IgD-negative memory B cell (primary cell): ENCODE measurements at regions not wholly inside any gene's neighbourhood (a gene's known extent, or its start where the extent isn't known, plus 50 kb on each side); places are given as distances from the start of the nearest gene placed in this dataset.
A peak's percentile ranks its signal among the peaks of the same experiment; 100 is the strongest.

ENCODE experiments used
- H3K27ac Mint-ChIP-seq, 3 donors: one replicate each; pipeline ENCODE4 v1.8.0; 2020 to 2022; ENCODE audit warnings: mild to moderate bottlenecking in 3 of 3, mixed read lengths in 3 of 3, moderate library complexity in 1 of 3
- H3K27me3 Mint-ChIP-seq: one replicate; pipeline ENCODE4 v1.8.0; 2021; ENCODE audit warnings: mixed read lengths
- H3K36me3 Mint-ChIP-seq: one replicate; pipeline ENCODE4 v1.8.0; 2020; ENCODE audit warnings: mild to moderate bottlenecking, mixed read lengths
- H3K4me1 Mint-ChIP-seq, 3 donors: one replicate each; pipeline ENCODE4 v1.8.0; 2020 to 2022; ENCODE audit warnings: mixed read lengths in 3 of 3, mild to moderate bottlenecking in 1 of 3
- H3K4me3 Mint-ChIP-seq, 4 donors: one replicate each; pipeline ENCODE4 v1.8.0; 2020 to 2022; ENCODE audit warnings: mild to moderate bottlenecking in 4 of 4, mixed read lengths in 4 of 4, moderate library complexity in 3 of 4
- H3K9me3 Mint-ChIP-seq, 3 donors: one replicate each; pipeline ENCODE4 v1.8.0; 2020 to 2021; ENCODE audit warnings: mixed read lengths in 3 of 3, mild to moderate bottlenecking in 1 of 3

- H3K27me3 Mint-ChIP-seq, result no peaks in the 10 kb centered on the region
These were observed 373.2 kb upstream of the ID4 start for GRCh38 chr6:19463925-19464324.

DNA sequence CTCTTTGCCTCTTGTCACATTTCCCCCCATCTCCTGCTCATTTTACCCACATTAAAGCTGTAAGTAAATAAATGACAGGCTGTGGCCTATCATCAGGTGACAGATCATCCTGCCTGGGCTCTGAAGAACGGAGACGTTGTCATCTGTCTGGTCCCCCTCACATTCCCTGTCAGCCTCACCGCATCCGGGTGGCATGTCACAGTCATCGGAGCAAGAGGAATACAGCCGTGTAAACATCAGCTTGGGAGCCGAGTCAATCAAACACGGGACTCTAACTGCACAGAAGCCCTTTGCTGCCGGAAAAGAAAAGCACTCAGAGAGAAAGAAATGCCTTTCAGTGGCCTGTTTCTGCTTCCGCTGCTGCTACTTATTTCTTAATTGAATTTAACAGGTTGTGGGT lies 371.9 kb upstream of the ID4 start:
- H3K9me3 Mint-ChIP-seq, result peaks cover 0 to 2% (median 1%) of the 10 kb centered on the region in 3 donors
- H3K36me3 Mint-ChIP-seq, result no peaks in the 10 kb centered on the region
- H3K4me3 Mint-ChIP-seq, result no peak overlapping the region
- no peaks in the 10 kb centered on the region for H3K27me3 Mint-ChIP-seq
- H3K4me1 Mint-ChIP-seq, result no peaks in the 10 kb centered on the region
- H3K27ac Mint-ChIP-seq, result no peak overlapping the region

More at GRCh38 chr6:19463925-19464324, 373.2 kb upstream of the ID4 start:
- Mint-ChIP-seq H3K36me3 (no peaks in the 10 kb centered on the region), H3K4me1 (no peaks in the 10 kb centered on the region), H3K9me3 (peaks cover 0 to 2% (median 1%) of the 10 kb centered on the region in 3 donors), H3K27ac (no peak overlapping the region), H3K4me3 (no peak overlapping the region)

DNA sequence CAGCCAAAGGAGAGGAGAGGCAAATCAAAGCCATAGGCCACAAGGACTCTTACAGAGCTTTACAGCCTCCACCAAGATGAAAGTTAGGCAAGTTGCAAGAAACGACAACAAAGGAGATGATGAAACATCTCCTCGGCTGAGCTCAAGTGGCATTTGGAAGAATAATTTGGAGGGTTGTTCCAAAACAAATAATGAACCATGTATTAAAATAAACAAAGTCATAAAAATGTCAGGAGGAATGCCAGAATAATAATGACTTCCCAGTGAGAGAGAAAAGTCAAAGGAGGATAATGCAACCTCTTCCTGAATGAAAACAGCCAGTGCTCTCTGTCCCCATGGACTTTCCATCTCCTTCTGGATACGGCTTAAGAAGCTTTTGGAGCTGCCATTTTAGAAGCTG lies 371.4 kb upstream of the ID4 start:
- Mint-ChIP-seq H3K36me3 (no peaks in the 10 kb centered on the region), H3K27me3 (no peaks in the 10 kb centered on the region), H3K4me1 (no peaks in the 10 kb centered on the region), H3K4me3 (no peak overlapping the region), H3K9me3 (peaks cover 0 to 2% (median 1%) of the 10 kb centered on the region in 3 donors), H3K27ac (no peak overlapping the region)

DNA sequence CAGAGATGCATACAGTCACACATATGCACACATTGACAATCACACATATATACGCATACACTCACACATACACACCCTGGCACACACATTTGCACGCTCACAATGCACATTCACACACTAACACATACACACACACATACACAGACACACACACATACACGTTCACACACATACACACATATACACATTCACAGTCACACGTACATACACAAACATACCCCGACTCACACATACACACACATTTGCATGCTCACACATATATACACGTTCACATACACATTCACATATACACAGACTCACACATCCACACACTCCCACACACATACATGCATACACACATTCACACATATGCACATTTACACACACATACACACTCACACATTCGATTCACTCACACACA lies 366.8 kb upstream of the ID4 start:
- Mint-ChIP-seq H3K4me3 (no peak overlapping the region), H3K27ac (no peak overlapping the region), H3K4me1 (no peaks in the 10 kb centered on the region), H3K27me3 (no peaks in the 10 kb centered on the region), H3K36me3 (no peaks in the 10 kb centered on the region), H3K9me3 (peaks cover 3 to 10% (median 3%) of the 10 kb centered on the region in 3 donors)

DNA sequence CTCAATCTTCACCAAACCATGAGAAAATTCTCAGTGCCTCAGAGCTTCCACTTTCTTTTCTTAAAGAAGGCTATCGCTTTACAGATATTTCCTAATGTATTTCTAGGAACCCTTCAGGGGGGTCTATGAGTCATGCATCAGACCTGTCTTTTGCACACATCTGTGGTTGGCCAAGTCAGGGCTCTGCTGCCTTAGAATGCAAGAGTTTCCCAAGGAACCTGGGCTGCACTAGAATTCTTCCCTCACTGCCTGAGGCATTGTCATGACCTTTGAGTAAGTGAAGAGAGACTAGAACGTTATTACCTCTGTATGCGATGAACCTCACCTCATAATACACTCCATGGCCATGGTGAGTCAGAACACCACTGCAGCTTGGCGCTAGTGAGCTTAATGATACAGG lies 365.0 kb upstream of the ID4 start:
- Mint-ChIP-seq H3K4me1 (no peaks in the 10 kb centered on the region), H3K9me3 (peaks cover 3 to 15% (median 8%) of the 10 kb centered on the region in 3 donors), H3K4me3 (no peak overlapping the region), H3K27ac (no peak overlapping the region), H3K27me3 (no peaks in the 10 kb centered on the region), H3K36me3 (no peaks in the 10 kb centered on the region)

DNA sequence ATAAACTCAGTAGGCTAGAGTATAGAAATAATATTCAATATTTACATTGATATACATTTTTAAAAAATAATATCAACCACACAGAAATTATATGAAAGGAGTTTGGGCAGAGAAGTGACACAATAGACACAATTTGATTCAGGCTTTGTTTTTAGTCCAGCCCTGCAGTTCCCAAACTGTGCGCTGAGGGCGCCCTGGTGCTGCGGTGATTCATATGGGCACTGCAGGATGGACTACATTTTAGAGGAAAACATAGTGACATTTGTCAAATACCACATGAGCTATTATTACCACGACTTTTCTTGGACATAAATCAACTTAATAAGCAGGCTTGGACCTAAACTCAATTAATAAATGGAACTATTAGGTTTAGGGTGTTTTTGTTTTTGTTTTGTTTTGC lies 364.3 kb upstream of the ID4 start:
- Mint-ChIP-seq H3K27me3 (no peaks in the 10 kb centered on the region), H3K27ac (no peak overlapping the region), H3K4me3 (no peak overlapping the region), H3K9me3 (peaks cover 3 to 22% (median 8%) of the 10 kb centered on the region in 3 donors), H3K4me1 (no peaks in the 10 kb centered on the region), H3K36me3 (no peaks in the 10 kb centered on the region)

- peaks cover 5 to 22% (median 8%) of the 10 kb centered on the region in 3 donors for H3K9me3 Mint-ChIP-seq
- H3K4me3 Mint-ChIP-seq, result no peak overlapping the region
- no peaks in the 10 kb centered on the region for H3K27me3 Mint-ChIP-seq
- peak overlapping the region in 1 of 3 donors; percentile 71 for H3K27ac Mint-ChIP-seq
- H3K4me1 Mint-ChIP-seq, result no peaks in the 10 kb centered on the region
- no peaks in the 10 kb centered on the region for H3K36me3 Mint-ChIP-seq
These were observed 359.6 kb upstream of the ID4 start for GRCh38 chr6:19477563-19477962.

DNA sequence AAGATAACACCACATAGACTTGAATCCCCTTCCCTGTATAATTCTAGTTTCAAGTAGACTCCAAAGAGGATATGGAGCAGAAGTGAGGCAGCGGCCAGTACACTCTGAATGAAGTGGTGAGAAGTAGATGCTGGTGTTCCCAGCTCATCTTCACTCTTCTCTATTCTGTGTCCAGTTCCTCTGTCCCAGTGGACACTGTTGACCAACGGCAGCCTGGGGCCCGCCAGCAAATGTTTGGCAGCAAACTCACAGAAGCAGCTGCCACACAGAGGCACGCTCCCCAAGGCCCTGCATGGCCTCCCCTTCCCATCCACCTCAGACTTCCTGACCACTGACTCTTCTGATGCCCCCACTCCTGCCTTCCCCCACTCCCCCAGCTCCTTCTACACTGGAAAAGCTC lies 358.9 kb upstream of the ID4 start:
- peaks cover 5 to 21% (median 9%) of the 10 kb centered on the region in 3 donors for H3K9me3 Mint-ChIP-seq
- no peak overlapping the region for H3K4me3 Mint-ChIP-seq

DNA sequence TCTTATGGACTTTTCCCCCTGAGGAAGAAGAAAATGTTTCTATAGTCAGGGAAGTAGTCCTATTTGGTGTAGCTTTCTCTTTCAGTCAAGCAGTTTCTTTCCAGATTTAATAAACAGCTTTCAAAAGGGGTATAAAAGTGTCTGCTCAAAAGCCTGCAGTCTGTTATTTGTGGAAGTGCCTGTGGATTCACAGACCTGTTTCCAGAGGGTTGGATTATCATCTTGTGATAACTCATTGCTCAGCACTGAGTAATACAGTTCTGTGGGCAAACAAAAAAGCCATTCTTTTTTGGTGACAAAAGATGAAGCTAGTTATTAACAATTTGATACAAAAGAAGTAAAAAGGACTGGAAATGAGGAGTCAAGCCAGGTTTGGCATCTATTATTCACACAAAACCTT lies 358.2 kb upstream of the ID4 start:
- Mint-ChIP-seq H3K27ac (no peak overlapping the region), H3K36me3 (no peaks in the 10 kb centered on the region), H3K9me3 (peaks cover 3 to 14% (median 6%) of the 10 kb centered on the region in 3 donors), H3K4me3 (no peak overlapping the region), H3K27me3 (no peaks in the 10 kb centered on the region), H3K4me1 (no peaks in the 10 kb centered on the region)

More for the DNA sequence above, 358.9 kb upstream of the ID4 start:
- Mint-ChIP-seq H3K4me1 (no peaks in the 10 kb centered on the region), H3K27me3 (no peaks in the 10 kb centered on the region), H3K27ac (no peak overlapping the region), H3K36me3 (no peaks in the 10 kb centered on the region)

DNA sequence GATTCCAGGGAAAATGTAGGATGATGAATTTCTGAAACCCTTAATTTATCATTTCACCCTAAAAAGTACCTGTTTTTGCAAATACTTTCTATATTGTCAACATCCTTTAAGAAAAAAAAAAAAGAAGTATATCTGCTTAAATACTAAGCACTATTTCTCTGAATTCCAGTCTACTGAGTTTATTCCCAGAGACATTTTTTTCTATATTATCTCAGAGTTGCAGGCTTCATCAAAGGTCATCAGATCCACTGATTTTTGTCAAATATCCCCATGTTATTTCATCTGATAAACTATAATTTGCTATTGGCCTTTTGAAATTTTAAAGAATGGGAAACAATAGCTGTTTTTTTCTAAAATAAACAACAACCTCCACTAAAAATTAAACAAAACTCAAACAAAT lies 357.6 kb upstream of the ID4 start:
- no peak overlapping the region for H3K4me3 Mint-ChIP-seq
- H3K9me3 Mint-ChIP-seq, result peaks cover 2 to 12% (median 6%) of the 10 kb centered on the region in 3 donors
- no peaks in the 10 kb centered on the region for H3K36me3 Mint-ChIP-seq
- H3K27ac Mint-ChIP-seq, result no peak overlapping the region
- H3K27me3 Mint-ChIP-seq, result no peaks in the 10 kb centered on the region
- H3K4me1 Mint-ChIP-seq, result no peaks in the 10 kb centered on the region

GRCh38 chr6:19492636-19493405 lies 344.3 kb upstream of the ID4 start:
- Mint-ChIP-seq H3K27me3 (no peaks in the 10 kb centered on the region), H3K4me1 (no peaks in the 10 kb centered on the region), H3K9me3 (peaks cover 3 to 6% (median 4%) of the 10 kb centered on the region in 3 donors), H3K4me3 (no peak overlapping the region), H3K36me3 (peaks cover 3% of the 10 kb centered on the region), H3K27ac (no peak overlapping the region)

- no peak overlapping the region for H3K27ac Mint-ChIP-seq
- H3K4me3 Mint-ChIP-seq, result no peak overlapping the region
- no peaks in the 10 kb centered on the region for H3K27me3 Mint-ChIP-seq
- peaks cover 1% of the 10 kb centered on the region for H3K36me3 Mint-ChIP-seq
- H3K4me1 Mint-ChIP-seq, result no peaks in the 10 kb centered on the region
- H3K9me3 Mint-ChIP-seq, result peaks cover 0 to 35% (median 2%) of the 10 kb centered on the region in 3 donors
These were observed 335.4 kb upstream of the ID4 start for GRCh38 chr6:19501737-19502245.

DNA sequence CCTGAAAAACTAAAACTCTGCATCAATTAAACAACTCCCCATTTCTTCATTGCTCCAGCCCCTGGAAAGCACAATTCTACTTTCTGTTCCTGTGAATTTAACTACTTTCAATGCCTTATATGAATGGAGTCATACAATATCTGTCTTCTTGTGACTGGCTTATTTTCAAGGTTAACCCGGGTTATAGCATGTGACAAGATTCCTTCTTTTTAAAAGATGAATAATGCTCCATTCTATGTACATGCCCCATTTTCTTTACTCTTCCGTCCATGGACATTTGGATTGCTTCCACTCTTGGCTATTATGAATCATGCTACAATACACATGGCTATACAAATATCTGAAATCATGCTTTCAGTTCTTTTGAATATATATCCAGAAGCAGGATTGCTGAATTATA lies 334.9 kb upstream of the ID4 start:
- Mint-ChIP-seq H3K27ac (no peak overlapping the region), H3K27me3 (no peaks in the 10 kb centered on the region), H3K4me3 (no peak overlapping the region), H3K9me3 (peaks cover 0 to 37% (median 3%) of the 10 kb centered on the region in 3 donors), H3K36me3 (peaks cover 1% of the 10 kb centered on the region), H3K4me1 (no peaks in the 10 kb centered on the region)

- H3K27ac Mint-ChIP-seq, result no peak overlapping the region
- H3K27me3 Mint-ChIP-seq, result no peaks in the 10 kb centered on the region
- H3K4me1 Mint-ChIP-seq, result no peaks in the 10 kb centered on the region
- peaks cover 10 to 43% (median 18%) of the 10 kb centered on the region in 3 donors for H3K9me3 Mint-ChIP-seq
- no peak overlapping the region for H3K4me3 Mint-ChIP-seq
- no peaks in the 10 kb centered on the region for H3K36me3 Mint-ChIP-seq
These were observed 321.2 kb upstream of the ID4 start for GRCh38 chr6:19515939-19516338.

DNA sequence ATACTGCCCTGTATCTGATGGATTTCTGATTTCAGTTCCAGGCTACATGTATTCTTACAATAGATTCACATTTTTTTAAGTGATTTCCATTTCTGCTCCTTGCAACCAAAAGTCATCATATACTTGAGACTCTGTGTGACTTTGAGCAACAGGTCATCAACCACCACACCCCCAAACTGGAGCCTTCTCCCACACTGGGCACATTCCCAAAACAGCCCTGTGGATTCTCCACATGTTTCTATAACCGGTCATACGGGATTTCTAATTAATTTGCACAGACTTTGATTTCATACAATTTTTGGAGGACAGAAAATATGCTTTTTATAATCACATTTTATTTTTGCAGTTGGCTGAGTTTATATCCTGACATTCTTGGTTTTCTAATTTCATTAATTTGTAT lies 317.2 kb upstream of the ID4 start:
- H3K4me3 Mint-ChIP-seq, result no peak overlapping the region
- no peaks in the 10 kb centered on the region for H3K27me3 Mint-ChIP-seq
- no peaks in the 10 kb centered on the region for H3K36me3 Mint-ChIP-seq
- H3K9me3 Mint-ChIP-seq, result peaks cover 4 to 26% (median 9%) of the 10 kb centered on the region in 3 donors
- H3K27ac Mint-ChIP-seq, result no peak overlapping the region
- no peaks in the 10 kb centered on the region for H3K4me1 Mint-ChIP-seq
